Renal cortex interstitium (tissue), 11 donors: ENCODE measurements at regions not wholly inside any gene's neighbourhood (a gene's known extent, or its start where the extent isn't known, plus 50 kb on each side); places are given as distances from the start of the nearest gene placed in this dataset.
"Not testable (repeated sequence)": the region's sequence is repeated elsewhere in the genome, so short reads cannot be mapped to it uniquely, and the experiment has no call there.

Source experiments
- DNase-seq, 11 donors: peaks; one replicate each; pipeline ENCODE4 v3.0.0-alpha.2; 2013; ENCODE audit warnings: low read depth in 9 of 11, low spot score in 4 of 11; ENCODE audit errors: extremely low read depth in 1 of 11

DNA sequence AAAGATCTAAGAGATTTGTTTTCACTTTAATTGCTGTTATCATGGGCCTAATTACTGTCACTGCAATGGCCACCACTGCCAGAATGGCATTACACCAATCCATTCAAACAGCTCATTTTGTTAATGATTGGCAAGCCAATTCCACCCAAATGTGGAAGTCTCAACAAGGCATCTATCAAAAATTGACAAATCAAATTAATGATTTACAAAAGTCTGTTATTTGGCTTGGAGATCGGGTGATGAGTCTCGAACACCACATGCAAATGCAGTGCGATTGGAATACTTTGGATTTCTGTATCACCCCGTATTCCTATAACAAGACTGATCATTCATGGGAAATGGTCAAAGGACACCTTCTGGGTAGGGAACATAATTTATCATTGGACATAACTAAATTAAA is 568.7 kb upstream of the PTGER4 start:
- not testable (repeated sequence) for DNase-seq

DNA sequence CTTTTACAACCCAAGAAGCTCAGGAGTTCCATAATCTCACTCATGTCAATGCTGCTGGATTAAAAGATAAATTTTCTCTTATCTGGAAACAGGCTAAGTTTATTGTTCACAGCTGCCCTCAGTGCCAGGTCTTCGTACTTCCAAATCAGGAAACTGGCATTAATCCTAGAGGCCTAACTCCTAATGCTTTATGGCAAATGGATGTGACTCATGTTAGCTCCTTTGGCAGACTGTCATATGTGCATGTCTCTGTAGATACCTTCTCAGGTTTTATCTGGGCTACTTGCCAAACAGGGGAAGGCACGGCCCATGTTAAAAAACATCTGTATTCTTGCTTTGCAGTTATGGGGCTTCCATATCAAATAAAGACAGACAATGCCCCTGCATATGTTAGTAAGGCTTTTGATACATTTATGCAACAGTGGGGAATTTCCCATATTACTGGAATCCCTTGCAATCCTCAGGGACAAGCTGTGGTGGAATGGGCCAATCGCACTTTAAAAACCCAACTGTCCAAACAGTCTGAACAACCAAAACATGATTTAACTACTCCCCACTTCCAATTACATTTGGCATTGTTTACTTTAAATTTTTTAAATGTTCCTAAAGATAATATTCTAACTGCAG is 570.8 kb upstream of the PTGER4 start:
- not testable (repeated sequence) for DNase-seq

DNA sequence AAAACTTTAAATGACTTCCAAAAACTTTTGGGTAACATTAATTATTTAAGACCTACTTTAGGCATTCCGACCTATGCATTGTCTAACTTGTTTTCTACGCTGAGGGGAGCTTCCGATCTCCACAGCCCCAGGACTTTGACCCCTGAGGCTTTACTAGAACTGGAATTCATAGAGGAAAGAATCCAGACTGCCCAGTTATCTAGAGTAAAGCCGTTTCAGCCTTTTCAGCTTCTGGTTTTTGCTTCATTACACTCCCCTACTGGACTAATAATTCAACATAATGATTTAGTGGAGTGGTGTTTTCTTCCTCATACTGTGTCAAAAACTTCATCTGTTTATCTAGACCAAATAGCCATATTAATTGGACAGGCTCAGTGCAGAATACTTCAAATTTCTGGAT is 571.9 kb upstream of the PTGER4 start:
- DNase-seq = not testable (repeated sequence)

- DNase-seq = no peak
Observed at GRCh38 chr5:40106847-40107246, 572.9 kb upstream of the PTGER4 start.

DNA sequence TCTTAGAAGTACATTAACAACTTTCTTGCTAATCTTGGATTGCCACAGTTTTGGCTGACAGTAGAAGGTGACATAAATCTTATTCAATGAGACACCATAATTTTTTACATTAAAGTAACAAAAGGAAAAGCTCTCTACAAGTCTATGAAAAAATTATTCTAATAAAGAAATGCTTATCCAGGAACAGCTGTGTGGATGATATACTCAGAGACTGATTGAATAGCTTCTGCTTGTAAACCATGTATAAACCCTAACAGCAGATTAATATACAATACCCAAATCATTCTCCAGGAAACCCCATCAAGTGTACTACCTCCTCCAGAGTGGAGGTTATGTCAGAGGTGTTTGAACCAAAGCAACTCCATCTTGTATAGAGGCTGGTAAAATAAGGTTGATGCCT is 581.4 kb upstream of the PTGER4 start:
- DNase-seq = no peak

- DNase-seq = no peak
Observed at GRCh38 chr5:40093550-40093949, 586.2 kb upstream of the PTGER4 start.

- no peak for DNase-seq
Observed at GRCh38 chr5:40089269-40089668, 590.4 kb upstream of the PTGER4 start.

DNA sequence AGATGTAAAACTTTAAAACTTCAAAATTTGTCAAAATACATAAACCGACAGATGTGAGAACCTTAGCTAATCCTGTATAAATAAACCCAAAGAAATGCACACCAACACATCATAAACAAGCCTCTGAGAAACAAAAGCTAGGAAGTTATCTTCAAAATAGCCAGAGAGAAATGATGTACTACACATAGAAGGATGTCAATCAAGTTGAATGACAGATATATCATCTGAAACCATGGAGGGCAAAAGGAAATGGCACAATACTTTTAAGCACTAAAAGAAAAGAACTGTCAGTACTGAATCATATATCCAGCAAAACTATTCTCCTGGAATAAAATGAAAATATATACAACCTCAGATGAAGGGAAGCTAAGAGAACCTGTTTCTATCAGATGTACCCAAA is 595.1 kb upstream of the PTGER4 start:
- no peak for DNase-seq

GRCh38 chr5:40082313-40082712 is 597.4 kb upstream of the PTGER4 start:
- no peak for DNase-seq

DNA sequence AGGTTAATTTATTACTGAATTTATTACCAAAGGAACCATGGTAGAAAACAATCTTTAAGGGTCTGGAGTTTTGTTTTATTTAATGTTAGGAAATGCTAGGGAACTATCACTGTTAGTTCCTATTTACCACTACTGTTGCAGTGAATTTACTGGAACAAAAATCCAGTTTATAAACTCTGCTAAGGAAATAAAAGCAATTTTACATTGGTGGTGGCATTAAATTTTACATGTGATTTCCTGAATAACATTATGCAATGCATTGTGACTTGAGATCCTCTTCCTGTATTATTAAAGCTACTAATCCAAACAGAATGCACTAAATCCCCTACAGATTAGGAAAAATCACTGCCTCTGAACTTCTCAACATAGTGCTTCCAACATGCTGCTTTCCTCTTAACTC is 599.5 kb upstream of the PTGER4 start:
- no peak for DNase-seq

DNA sequence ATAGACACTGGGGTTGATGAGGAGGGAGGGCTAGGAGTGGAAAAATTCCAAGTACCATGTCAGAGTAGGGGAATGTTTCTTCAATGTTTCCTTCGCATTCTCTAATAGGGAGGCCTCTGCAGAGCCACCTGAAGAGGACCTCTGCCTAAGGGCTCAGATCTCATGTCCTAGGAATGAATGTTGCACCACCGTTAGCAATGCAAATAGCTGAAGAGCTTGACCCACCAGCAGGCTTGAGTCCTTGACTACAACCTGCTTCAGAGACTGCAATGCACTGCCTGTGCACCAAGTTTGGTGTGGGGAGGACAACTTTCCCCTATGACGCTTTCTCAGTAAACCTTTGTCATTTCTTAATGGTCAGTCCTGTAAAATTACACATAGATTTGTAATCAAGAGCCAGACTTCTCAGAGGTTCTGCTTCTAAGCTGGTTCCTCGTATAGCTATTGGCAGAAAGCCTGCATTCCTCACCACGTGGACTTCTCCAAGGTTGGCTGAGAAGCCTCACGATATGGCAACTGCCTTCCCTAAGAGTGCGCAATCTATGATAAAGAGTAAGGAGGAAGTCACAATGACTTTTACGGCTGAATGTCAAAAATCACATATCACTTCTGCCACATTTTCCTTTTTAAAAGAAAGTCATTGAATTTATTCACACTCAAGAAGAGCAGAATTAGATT is 600.7 kb upstream of the PTGER4 start:
- DNase-seq = no peak

GRCh38 chr5:40074826-40075225 is 604.9 kb upstream of the PTGER4 start:
- DNase-seq = no peak

GRCh38 chr5:40073927-40074326 is 605.8 kb upstream of the PTGER4 start:
- DNase-seq = no peak

DNA sequence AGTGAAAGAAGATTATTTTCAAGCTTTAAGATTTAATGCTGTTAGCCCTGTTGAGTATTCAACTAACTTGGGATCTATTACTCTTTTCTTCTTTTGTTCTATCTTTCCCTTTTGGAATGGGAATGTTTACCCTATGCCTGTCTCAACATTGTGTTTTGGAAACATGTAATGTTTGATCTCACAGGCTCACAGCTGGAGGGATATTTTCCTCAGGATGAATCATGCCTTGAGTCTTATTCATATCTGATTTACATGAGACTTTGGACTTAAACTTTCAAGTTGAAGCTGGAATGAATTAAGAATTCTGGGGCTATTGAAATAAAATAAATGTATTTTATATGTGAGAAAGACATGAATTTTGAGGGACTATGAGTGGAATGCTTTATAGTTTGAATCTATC is 607.8 kb upstream of the PTGER4 start:
- DNase-seq = no peak

DNA sequence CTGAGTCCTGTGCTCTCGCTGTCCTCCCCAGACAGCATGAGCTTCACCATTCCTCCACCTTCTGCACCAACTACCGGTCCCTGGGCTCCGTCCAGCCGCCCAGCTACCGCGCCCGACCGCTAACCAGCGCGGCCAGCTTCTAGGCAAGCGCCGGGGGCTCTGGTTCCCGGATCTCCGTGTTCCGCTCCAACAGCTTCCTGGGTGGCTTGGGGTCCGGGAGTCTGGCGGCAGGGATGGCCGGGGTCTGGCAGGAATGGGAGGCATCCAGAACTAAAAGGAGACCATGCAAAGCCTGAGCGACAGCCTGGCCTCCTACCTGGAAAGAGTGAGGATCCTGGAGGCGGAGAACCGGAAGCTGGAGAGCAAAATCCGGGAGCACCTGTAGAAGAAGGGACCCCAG is 613.1 kb upstream of the PTGER4 start:
- no peak for DNase-seq

DNA sequence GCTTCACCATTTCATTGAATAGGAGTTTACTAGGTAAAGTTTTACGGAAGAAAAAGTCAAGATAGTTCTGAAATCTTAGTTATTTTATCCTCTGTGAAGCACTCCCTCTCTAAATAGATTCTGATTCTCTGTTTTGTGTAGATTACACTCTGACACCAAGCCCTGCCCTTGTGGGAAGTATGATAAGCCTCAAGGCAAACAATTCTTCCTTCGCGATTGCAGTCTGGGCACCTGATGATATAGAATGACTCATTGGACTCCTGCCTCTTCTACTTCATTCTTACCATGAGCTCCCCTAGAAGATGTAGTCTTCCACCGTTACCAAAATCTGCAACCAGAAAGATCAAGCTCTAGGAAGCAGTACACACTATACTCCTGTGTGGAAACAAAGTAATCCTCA is 626.9 kb upstream of the PTGER4 start:
- DNase-seq = no peak

- no peak for DNase-seq
Observed at GRCh38 chr5:40046792-40047191, 622.0 kb upstream of the DAB2 start.

- no peak for DNase-seq
Observed at GRCh38 chr5:40045429-40045828, 620.6 kb upstream of the DAB2 start.

DNA sequence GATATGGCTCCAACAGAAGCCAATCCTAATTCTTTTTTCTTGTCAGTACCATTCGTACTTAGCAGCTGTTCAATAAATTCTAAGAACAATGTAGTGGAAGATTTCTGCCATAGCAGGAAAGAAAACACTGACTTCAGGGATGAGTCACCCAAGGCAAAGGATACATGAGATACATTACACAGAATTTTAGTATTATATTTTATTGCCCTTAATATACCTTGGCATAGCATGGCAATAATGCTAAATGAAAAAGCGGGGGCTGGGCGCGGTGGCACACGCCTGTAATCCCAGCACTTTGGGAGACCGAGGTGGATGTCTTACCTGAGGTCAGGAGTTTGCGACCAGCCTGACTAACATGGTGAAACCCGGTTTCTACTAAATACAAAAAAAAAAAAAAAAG is 619.1 kb upstream of the DAB2 start:
- DNase-seq = no peak

- DNase-seq = no peak
Observed at GRCh38 chr5:40041452-40041851, 616.7 kb upstream of the DAB2 start.

DNA sequence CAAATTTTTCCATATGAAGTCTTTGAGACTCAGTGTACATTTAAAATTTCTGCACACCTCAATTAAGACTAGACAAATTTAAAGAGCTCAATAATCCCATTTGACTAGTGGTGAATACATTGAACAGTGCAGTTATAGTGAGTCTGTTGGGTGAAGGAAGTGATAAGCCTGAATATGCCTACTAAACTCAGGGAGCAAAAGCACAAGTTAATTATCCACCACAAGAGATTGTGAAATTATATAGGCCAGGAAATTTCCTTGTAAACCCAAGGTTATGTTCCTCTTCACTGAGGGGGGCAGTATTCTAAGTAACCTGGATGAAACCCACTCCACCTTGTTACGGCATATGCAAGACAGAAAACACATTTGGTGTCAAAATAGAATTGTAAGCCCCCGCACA is 612.9 kb upstream of the DAB2 start:
- DNase-seq = no peak
